B cell (primary cell): ENCODE measurements at regions not wholly inside any gene's neighbourhood (a gene's known extent, or its start where the extent isn't known, plus 50 kb on each side); places are given as distances from the start of the nearest gene placed in this dataset.

Experiments
- ATAC-seq: fragments of 200-7000 bp; cut with Tn5 transposase; one replicate; pipeline ENCODE4 v1.10.0; 2021; ENCODE audit warnings: low read depth, mild to moderate bottlenecking, moderate number of reproducible peaks, moderate library complexity
- CTCF ChIA-PET: fragments of 350-600 bp; sonication (Branson Sonifier 250); formaldehyde crosslinking; loops from one replicate; lab custom pipeline; 2021; ENCODE audit warnings: antibody characterized with exemption, inconsistent platforms; lab: Charles Lee
- POLR2A ChIA-PET: fragments of 350-600 bp; sonication (Branson Sonifier 250); formaldehyde crosslinking; loops from one replicate; lab custom pipeline; 2021; ENCODE audit warnings: antibody characterized with exemption; lab: Charles Lee
- DNase-seq: peaks from one replicate; pipeline ENCODE4 v3.0.0; 2013
- H2AFZ ChIP-seq: 2 replicates; pipeline ENCODE4 v1.6.1; 2012; ENCODE audit warnings: mild to moderate bottlenecking, low read depth, low read length; ENCODE audit not compliant: insufficient read depth, poor library complexity, severe bottlenecking
- H3K27ac ChIP-seq, 2 donors: 1 replicate in 1 of 2; 2 replicates in 1 of 2; pipeline ENCODE4 v1.5.1; 2012 to 2013; ENCODE audit warnings: low read length in 2 of 2, mild to moderate bottlenecking in 2 of 2, moderate library complexity in 1 of 2
- H3K27me3 ChIP-seq, 4 experiments: fragments of 200-600 bp in 1 of 4; sonication (generic) in 1 of 4; replicated peaks in 1 of 4; 1 replicate in 2 of 4; 2 replicates in 2 of 4; pipeline versions ENCODE4 v1.6.1 to v1.7.0; 2013 to 2016; ENCODE audit warnings: low read length in 3 of 4, mild to moderate bottlenecking in 2 of 4, mixed read lengths in 1 of 4, moderate library complexity in 1 of 4; ENCODE audit not compliant: insufficient read depth in 4 of 4, control insufficient read depth in 3 of 4; ENCODE audit errors: control extremely low read depth in 1 of 4
- H3K36me3 ChIP-seq, 2 experiments: replicated peaks in 1 of 2; 1 replicate in 1 of 2; 2 replicates in 1 of 2; pipeline versions ENCODE4 v1.6.1 to v1.7.1; 2013; ENCODE audit warnings: low read length in 1 of 2; ENCODE audit not compliant: insufficient read depth in 2 of 2, control insufficient read depth in 1 of 2; ENCODE audit errors: control extremely low read depth in 1 of 2, extremely low read depth in 1 of 2
- H3K4me1 ChIP-seq, 2 donors: fragments of 200-600 bp in 1 of 2; sonication (generic) in 1 of 2; 1 replicate in 1 of 2; 2 replicates in 1 of 2; pipeline versions ENCODE4 v1.5.1 to v1.6.1; 2013 to 2017; ENCODE audit warnings: low read length in 2 of 2; ENCODE audit not compliant: control insufficient read depth in 2 of 2, insufficient read depth in 2 of 2
- H3K4me2 ChIP-seq: replicated peaks from 2 replicates; pipeline ENCODE3; 2012; ENCODE audit warnings: mild to moderate bottlenecking, low read depth, low read length; ENCODE audit not compliant: poor library complexity, severe bottlenecking
- H3K4me3 ChIP-seq, 5 experiments: fragments of 200-600 bp in 1 of 5; sonication (generic) in 1 of 5; 1 replicate in 3 of 5; 2 replicates in 2 of 5; pipeline versions ENCODE4 v1.5.1 to v1.7.0; 2011 to 2016; ENCODE audit warnings: low read length in 4 of 5, mild to moderate bottlenecking in 4 of 5, low read depth in 2 of 5, control low read depth in 1 of 5, moderate library complexity in 1 of 5; ENCODE audit not compliant: insufficient read depth in 1 of 5; ENCODE audit errors: control extremely low read depth in 1 of 5, extremely low read depth in 1 of 5
- H3K79me2 ChIP-seq: fragments of 200-600 bp; sonication (generic); one replicate; pipeline ENCODE4 v1.6.0; 2016; ENCODE audit warnings: low read length; ENCODE audit not compliant: control insufficient read depth, insufficient read depth
- H3K9ac ChIP-seq: fragments of 200-600 bp; sonication (generic); 2 replicates; pipeline ENCODE4 v1.6.1; 2017; ENCODE audit warnings: mild to moderate bottlenecking, low read length, moderate library complexity
- H3K9me3 ChIP-seq, 3 donors: one replicate each; pipeline versions ENCODE4 v1.6.1 to v1.7.1; 2013; ENCODE audit warnings: low read length in 2 of 3; ENCODE audit not compliant: control insufficient read depth in 2 of 3, insufficient read depth in 1 of 3; ENCODE audit errors: control extremely low read depth in 1 of 3
- H4K20me1 ChIP-seq: 2 replicates; pipeline ENCODE4 v1.6.0; 2012; ENCODE audit warnings: mild to moderate bottlenecking, low read length; ENCODE audit not compliant: insufficient read depth, control insufficient read depth, poor library complexity, severe bottlenecking
- H3K27ac Mint-ChIP-seq: one replicate; pipeline ENCODE4 v1.8.0; 2021; ENCODE audit warnings: mixed read lengths
- H3K27me3 Mint-ChIP-seq: one replicate; pipeline ENCODE4 v1.8.0; 2021; ENCODE audit warnings: mixed read lengths
- H3K4me1 Mint-ChIP-seq: one replicate; pipeline ENCODE4 v1.8.0; 2021; ENCODE audit warnings: mixed read lengths
- H3K4me3 Mint-ChIP-seq: one replicate; pipeline ENCODE4 v1.8.0; 2021; ENCODE audit warnings: mixed read lengths
- H3K9me3 Mint-ChIP-seq: one replicate; pipeline ENCODE4 v1.8.0; 2022; ENCODE audit warnings: mixed read lengths; ENCODE audit not compliant: insufficient read depth
- CTCF ChIP-seq: fragments of 200-600 bp; IDR thresholded peaks from one replicate; pipeline ENCODE4 v1.8.0; 2022; ENCODE audit warnings: antibody characterized with exemption, mild to moderate bottlenecking
- EZH2 ChIP-seq: IDR thresholded peaks from 2 replicates; pipeline ENCODE4 v1.6.1; 2012; ENCODE audit warnings: borderline replicate concordance, low read depth, mild to moderate bottlenecking, moderate library complexity, low read length; ENCODE audit not compliant: insufficient read depth, poor library complexity, severe bottlenecking
- WGBS: methylation state at CpG from one replicate; pipeline ENCODE4 v1.1.5; 2013; ENCODE audit warnings: missing lambda C conversion rate; ENCODE audit not compliant: insufficient coverage; 5-methylcytosine and 5-hydroxymethylcytosine counted together
- intact Hi-C: fragments of 100-400 bp; cut with micrococcal nuclease; formaldehyde crosslinking; loops from one replicate; pipeline ENCODE4 v1.10.0; 2022

DNA sequence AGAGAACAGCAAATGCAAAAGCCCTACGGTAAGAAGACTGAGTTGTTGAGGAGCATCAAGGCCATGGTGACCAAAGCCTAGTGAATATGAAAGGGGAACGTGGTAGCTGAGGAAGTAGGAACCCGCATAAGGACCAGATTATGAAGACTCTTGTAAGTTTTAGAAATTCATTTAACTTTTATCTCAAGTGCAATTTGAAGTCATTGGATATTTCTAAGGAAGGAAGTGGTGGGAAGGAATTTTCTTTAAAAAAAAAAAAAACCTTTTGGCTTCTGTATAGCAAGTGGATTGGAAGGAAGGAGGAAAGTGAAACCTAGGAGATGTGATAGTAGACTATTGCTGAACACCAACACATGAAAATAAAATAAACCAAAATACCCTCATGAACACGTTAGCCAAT lies 119.0 kb downstream of the TNFSF18 start:
- Mint-ChIP-seq H3K27ac (no peak overlapping the region), H3K9me3 (no peaks in the 10 kb centered on the region), H3K4me3 (no peak overlapping the region), H3K27me3 (no peaks in the 10 kb centered on the region), H3K4me1 (peaks cover 9% of the 10 kb centered on the region)
- no peak for DNase-seq
- no CpG with 5 or more reads among the region's 4 CpGs for WGBS
- Histone ChIP-seq H3K4me3 (no peak overlapping the region), H3K4me1 (no peaks in the 10 kb centered on the region), H3K79me2 (no peaks in the 10 kb centered on the region), H2AFZ (no peak overlapping the region), H3K27me3 (no peaks in the 10 kb centered on the region), H3K4me2 (no peak overlapping the region), H3K27ac (no peak overlapping the region), H3K9ac (no peak overlapping the region), H3K36me3 (no peaks in the 10 kb centered on the region), H3K9me3 (no peaks in the 10 kb centered on the region), H4K20me1 (no peaks in the 10 kb centered on the region)
- no peak for TF ChIP-seq EZH2
- POLR2A ChIA-PET = no interaction called here
- ATAC-seq = no peak
- intact Hi-C loops = loop anchor here (10.0 kb wide), 1 partner anchor 57 kb away; no protein-coding TSS in a partner anchor
- CTCF ChIA-PET = interaction anchor here (0.6 kb wide), 1 partner anchor 1290 kb away, joined by 6 read pairs; no protein-coding TSS in a partner anchor

GRCh38 chr1:172932981-172933380 lies 117.8 kb downstream of the TNFSF18 start:
- H2AFZ ChIP-seq = no peak overlapping the region
- Mint-ChIP-seq H3K9me3 (no peaks in the 10 kb centered on the region), H3K27me3 (no peaks in the 10 kb centered on the region), H3K27ac (no peak overlapping the region), H3K4me1 (peaks cover 9% of the 10 kb centered on the region), H3K4me3 (no peak overlapping the region)
- POLR2A ChIA-PET = no interaction called here
- H3K36me3 ChIP-seq = no peaks in the 10 kb centered on the region
- no peak for ATAC-seq
- no peak for DNase-seq
- no peak for TF ChIP-seq CTCF
- TF ChIP-seq EZH2 = no peak
- H3K9ac ChIP-seq = no peak overlapping the region
- H3K27ac ChIP-seq = no peak overlapping the region
- no peaks in the 10 kb centered on the region for H3K79me2 ChIP-seq
- CTCF ChIA-PET = no interaction called here
- H3K27me3 ChIP-seq = no peaks in the 10 kb centered on the region
- intact Hi-C loops = loop anchor here (10.0 kb wide), 1 partner anchor 58 kb away; no protein-coding TSS in a partner anchor
- H3K9me3 ChIP-seq = no peaks in the 10 kb centered on the region
- no peaks in the 10 kb centered on the region for H4K20me1 ChIP-seq
- H3K4me3 ChIP-seq = no peak overlapping the region
- H3K4me1 ChIP-seq = no peaks in the 10 kb centered on the region
- no peak overlapping the region for H3K4me2 ChIP-seq
- no CpG with 5 or more reads among the region's 1 CpG for WGBS
